ENCODE measurements at regions not wholly inside any gene's neighbourhood (a gene's known extent, or its start where the extent isn't known, plus 50 kb on each side); places are given as distances from the start of the nearest gene placed in this dataset.

- no peak for TF ChIP-seq POLR2AphosphoS5 (IDR thresholded peaks at IDR 0.05)
- TF ChIP-seq CTCF (IDR thresholded peaks at IDR 0.05) = no peak
- no peak for TF ChIP-seq POLR2A (IDR thresholded peaks at IDR 0.05)
These were observed 172.2 kb upstream of the HEY2 start for GRCh38 chr6:125577124-125577662.
